GM23338 (cell line): ENCODE measurements at regions not wholly inside any gene's neighbourhood (a gene's known extent, or its start where the extent isn't known, plus 50 kb on each side); places are given as distances from the start of the nearest gene placed in this dataset.

Experiments used
- ATAC-seq: fragments of 200-7000 bp; cut with Tn5 transposase; 3 replicates; pipeline ENCODE4 v1.9.1; 2020
- DNase-seq: peaks from one replicate; pipeline ENCODE4 v3.0.0-alpha.2; 2015; ENCODE audit warnings: low spot score
- H2AFZ ChIP-seq: fragments of 200-600 bp; sonication (generic); 2 replicates; pipeline ENCODE4 v1.8.0; 2016; ENCODE audit warnings: antibody characterized with exemption, mild to moderate bottlenecking, moderate library complexity
- H3F3A ChIP-seq: fragments of 200-600 bp; sonication (generic); replicated peaks from 2 replicates; pipeline ENCODE4 v1.8.0; 2017; ENCODE audit warnings: antibody characterized with exemption, mixed run types, low read depth
- H3K27ac ChIP-seq: fragments of 200-600 bp; sonication (generic); 2 replicates; pipeline ENCODE4 v1.6.1; 2016; ENCODE audit warnings: low read depth
- H3K27me3 ChIP-seq: fragments of 200-600 bp; sonication (generic); 2 replicates; pipeline ENCODE4 v1.8.0; 2016; ENCODE audit warnings: mild to moderate bottlenecking, mixed run types, moderate library complexity; ENCODE audit not compliant: insufficient read depth
- H3K36me3 ChIP-seq: fragments of 200-600 bp; sonication (generic); 2 replicates; pipeline ENCODE4 v1.8.0; 2016; ENCODE audit warnings: mild to moderate bottlenecking; ENCODE audit not compliant: insufficient read depth
- H3K4me1 ChIP-seq: fragments of 200-600 bp; sonication (generic); 2 replicates; pipeline ENCODE4 v1.8.0; 2016; ENCODE audit warnings: mild to moderate bottlenecking, moderate library complexity; ENCODE audit not compliant: insufficient read depth
- H3K4me2 ChIP-seq: fragments of 200-600 bp; sonication (generic); 2 replicates; pipeline ENCODE4 v1.7.1; 2017; ENCODE audit warnings: mixed run types
- H3K4me3 ChIP-seq: fragments of 200-600 bp; sonication (generic); 2 replicates; pipeline ENCODE4 v1.6.1; 2016; ENCODE audit warnings: mixed run types
- H3K79me2 ChIP-seq: fragments of 200-600 bp; sonication (generic); replicated peaks from 2 replicates; pipeline ENCODE4 v1.8.0; 2017; ENCODE audit warnings: mild to moderate bottlenecking; ENCODE audit not compliant: insufficient read depth
- H3K9me2 ChIP-seq: fragments of 200-600 bp; sonication (generic); 2 replicates; pipeline ENCODE4 v1.8.0; 2017; ENCODE audit not compliant: insufficient read depth
- H4K20me1 ChIP-seq: fragments of 200-600 bp; sonication (generic); replicated peaks from 2 replicates; pipeline ENCODE4 v1.8.0; 2017; ENCODE audit warnings: mild to moderate bottlenecking; ENCODE audit not compliant: insufficient read depth
- H3K27ac Mint-ChIP-seq: 2 replicates; pipeline ENCODE4 v1.8.0; 2020; ENCODE audit warnings: inconsistent platforms, mild to moderate bottlenecking, moderate library complexity, mixed read lengths
- H3K27me3 Mint-ChIP-seq: 3 replicates; pipeline ENCODE4 v1.8.0; 2022; ENCODE audit warnings: low read depth, mild to moderate bottlenecking, moderate library complexity, mixed read lengths, inconsistent platforms; ENCODE audit not compliant: insufficient read depth, poor library complexity
- H3K36me3 Mint-ChIP-seq: 3 replicates; pipeline ENCODE4 v1.8.0; 2021; ENCODE audit warnings: low read depth, mild to moderate bottlenecking, inconsistent platforms, moderate library complexity, mixed read lengths
- H3K4me1 Mint-ChIP-seq: 3 replicates; pipeline ENCODE4 v1.8.0; 2020; ENCODE audit warnings: mild to moderate bottlenecking, inconsistent platforms, mixed read lengths
- H3K4me3 Mint-ChIP-seq: 3 replicates; pipeline ENCODE4 v1.8.0; 2021; ENCODE audit warnings: moderate library complexity, mild to moderate bottlenecking, inconsistent platforms, mixed read lengths
- H3K9me3 Mint-ChIP-seq: 3 replicates; pipeline ENCODE4 v1.8.0; 2020; ENCODE audit warnings: moderate library complexity, mild to moderate bottlenecking, inconsistent platforms, mixed read lengths
- CREB1 ChIP-seq: fragments of 250-450 bp; sonication (Bioruptor Pico); IDR thresholded peaks from 2 replicates; pipeline ENCODE4 v1.5.0; 2020; ENCODE audit warnings: low read depth, mild to moderate bottlenecking, moderate library complexity
- ETS1 ChIP-seq: IDR thresholded peaks from 2 replicates; pipeline ENCODE4 v1.6.1; 2016; ENCODE audit warnings: antibody characterized with exemption
- EZH2 ChIP-seq: fragments of 200-600 bp; sonication (generic); IDR thresholded peaks from one replicate; pipeline ENCODE4 v1.8.0; 2017; ENCODE audit warnings: antibody characterized with exemption, mild to moderate bottlenecking, low read depth; ENCODE audit not compliant: unreplicated experiment
- JUNB ChIP-seq: IDR thresholded peaks from one replicate; pipeline ENCODE4 v1.6.1; 2016; ENCODE audit warnings: antibody characterized with exemption; ENCODE audit not compliant: unreplicated experiment
- POLR2AphosphoS5 ChIP-seq: IDR thresholded peaks from 2 replicates; pipeline ENCODE4 v1.6.1; 2016; ENCODE audit warnings: antibody characterized with exemption, low read depth
- STAT1 ChIP-seq: IDR thresholded peaks from one replicate; pipeline ENCODE4 v1.6.1; 2016; ENCODE audit warnings: antibody characterized with exemption; ENCODE audit not compliant: unreplicated experiment
- ZNF114 ChIP-seq: fragments of 250-450 bp; sonication (Bioruptor Pico); IDR thresholded peaks from 2 replicates; pipeline ENCODE4 v1.5.0; 2020; ENCODE audit warnings: mild to moderate bottlenecking, moderate library complexity
- ZNF331 ChIP-seq: fragments of 250-450 bp; sonication (Bioruptor Pico); IDR thresholded peaks from 2 replicates; pipeline ENCODE4 v1.5.0; 2020; ENCODE audit warnings: low read depth, mild to moderate bottlenecking, moderate library complexity
- TF ChIP-seq, protein P1 (sequence below), 2 experiments: fragments of 200-600 bp in 1 of 2; sonication (generic) in 1 of 2; conservative IDR thresholded peaks; 2 replicates each; pipeline versions ENCODE4 v1.5.1 to v1.6.1; 2016 to 2017; ENCODE audit warnings: antibody characterized with exemption in 2 of 2, low read depth in 2 of 2, mild to moderate bottlenecking in 2 of 2, moderate library complexity in 1 of 2
- TF ChIP-seq, protein P2 (sequence below): fragments of 250-450 bp; sonication (Bioruptor Pico); IDR thresholded peaks from 2 replicates; pipeline ENCODE4 v1.5.0; 2020; ENCODE audit warnings: mild to moderate bottlenecking, moderate library complexity

DNA sequence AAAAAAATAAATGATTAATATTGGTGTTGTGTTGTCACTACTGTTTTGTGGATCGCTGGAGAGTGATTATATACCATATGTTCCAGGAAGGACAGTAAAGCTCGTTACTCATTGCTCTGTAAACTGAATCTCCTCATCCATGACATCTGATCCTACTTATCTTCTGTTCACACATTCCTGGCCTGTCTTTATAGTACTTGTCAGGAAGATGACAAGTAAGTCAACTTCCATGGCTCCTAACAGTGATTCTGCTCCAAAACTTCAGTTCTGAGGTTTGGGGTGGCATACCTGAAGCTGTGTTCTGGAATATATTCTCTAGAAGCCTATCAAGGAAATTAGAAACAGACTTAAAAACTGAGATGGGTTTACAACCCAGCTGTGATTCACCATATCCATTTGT, 288.9 kb downstream of the ZBBX start:
- Histone ChIP-seq H3K27ac (no peak overlapping the region), H3K9me2 (no peaks in the 10 kb centered on the region), H3K4me3 (no peak overlapping the region), H3K4me1 (no peaks in the 10 kb centered on the region), H3K36me3 (no peaks in the 10 kb centered on the region), H3K79me2 (no peaks in the 10 kb centered on the region), H3F3A (no peaks in the 10 kb centered on the region), H2AFZ (no peak overlapping the region), H4K20me1 (no peaks in the 10 kb centered on the region), H3K4me2 (no peak overlapping the region), H3K27me3 (no peaks in the 10 kb centered on the region)
- TF ChIP-seq ZNF331 (CRISPR knock-in tag), result no peak
- TF ChIP-seq, protein P1, sequence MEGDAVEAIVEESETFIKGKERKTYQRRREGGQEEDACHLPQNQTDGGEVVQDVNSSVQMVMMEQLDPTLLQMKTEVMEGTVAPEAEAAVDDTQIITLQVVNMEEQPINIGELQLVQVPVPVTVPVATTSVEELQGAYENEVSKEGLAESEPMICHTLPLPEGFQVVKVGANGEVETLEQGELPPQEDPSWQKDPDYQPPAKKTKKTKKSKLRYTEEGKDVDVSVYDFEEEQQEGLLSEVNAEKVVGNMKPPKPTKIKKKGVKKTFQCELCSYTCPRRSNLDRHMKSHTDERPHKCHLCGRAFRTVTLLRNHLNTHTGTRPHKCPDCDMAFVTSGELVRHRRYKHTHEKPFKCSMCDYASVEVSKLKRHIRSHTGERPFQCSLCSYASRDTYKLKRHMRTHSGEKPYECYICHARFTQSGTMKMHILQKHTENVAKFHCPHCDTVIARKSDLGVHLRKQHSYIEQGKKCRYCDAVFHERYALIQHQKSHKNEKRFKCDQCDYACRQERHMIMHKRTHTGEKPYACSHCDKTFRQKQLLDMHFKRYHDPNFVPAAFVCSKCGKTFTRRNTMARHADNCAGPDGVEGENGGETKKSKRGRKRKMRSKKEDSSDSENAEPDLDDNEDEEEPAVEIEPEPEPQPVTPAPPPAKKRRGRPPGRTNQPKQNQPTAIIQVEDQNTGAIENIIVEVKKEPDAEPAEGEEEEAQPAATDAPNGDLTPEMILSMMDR (conservative IDR thresholded peaks at IDR 0.05; ENCODE audit: low read depth in 2 of 2), result no peak
- TF ChIP-seq EZH2, result no peak
- no peak for TF ChIP-seq CREB1 (CRISPR knock-in tag)
- TF ChIP-seq, protein P2, sequence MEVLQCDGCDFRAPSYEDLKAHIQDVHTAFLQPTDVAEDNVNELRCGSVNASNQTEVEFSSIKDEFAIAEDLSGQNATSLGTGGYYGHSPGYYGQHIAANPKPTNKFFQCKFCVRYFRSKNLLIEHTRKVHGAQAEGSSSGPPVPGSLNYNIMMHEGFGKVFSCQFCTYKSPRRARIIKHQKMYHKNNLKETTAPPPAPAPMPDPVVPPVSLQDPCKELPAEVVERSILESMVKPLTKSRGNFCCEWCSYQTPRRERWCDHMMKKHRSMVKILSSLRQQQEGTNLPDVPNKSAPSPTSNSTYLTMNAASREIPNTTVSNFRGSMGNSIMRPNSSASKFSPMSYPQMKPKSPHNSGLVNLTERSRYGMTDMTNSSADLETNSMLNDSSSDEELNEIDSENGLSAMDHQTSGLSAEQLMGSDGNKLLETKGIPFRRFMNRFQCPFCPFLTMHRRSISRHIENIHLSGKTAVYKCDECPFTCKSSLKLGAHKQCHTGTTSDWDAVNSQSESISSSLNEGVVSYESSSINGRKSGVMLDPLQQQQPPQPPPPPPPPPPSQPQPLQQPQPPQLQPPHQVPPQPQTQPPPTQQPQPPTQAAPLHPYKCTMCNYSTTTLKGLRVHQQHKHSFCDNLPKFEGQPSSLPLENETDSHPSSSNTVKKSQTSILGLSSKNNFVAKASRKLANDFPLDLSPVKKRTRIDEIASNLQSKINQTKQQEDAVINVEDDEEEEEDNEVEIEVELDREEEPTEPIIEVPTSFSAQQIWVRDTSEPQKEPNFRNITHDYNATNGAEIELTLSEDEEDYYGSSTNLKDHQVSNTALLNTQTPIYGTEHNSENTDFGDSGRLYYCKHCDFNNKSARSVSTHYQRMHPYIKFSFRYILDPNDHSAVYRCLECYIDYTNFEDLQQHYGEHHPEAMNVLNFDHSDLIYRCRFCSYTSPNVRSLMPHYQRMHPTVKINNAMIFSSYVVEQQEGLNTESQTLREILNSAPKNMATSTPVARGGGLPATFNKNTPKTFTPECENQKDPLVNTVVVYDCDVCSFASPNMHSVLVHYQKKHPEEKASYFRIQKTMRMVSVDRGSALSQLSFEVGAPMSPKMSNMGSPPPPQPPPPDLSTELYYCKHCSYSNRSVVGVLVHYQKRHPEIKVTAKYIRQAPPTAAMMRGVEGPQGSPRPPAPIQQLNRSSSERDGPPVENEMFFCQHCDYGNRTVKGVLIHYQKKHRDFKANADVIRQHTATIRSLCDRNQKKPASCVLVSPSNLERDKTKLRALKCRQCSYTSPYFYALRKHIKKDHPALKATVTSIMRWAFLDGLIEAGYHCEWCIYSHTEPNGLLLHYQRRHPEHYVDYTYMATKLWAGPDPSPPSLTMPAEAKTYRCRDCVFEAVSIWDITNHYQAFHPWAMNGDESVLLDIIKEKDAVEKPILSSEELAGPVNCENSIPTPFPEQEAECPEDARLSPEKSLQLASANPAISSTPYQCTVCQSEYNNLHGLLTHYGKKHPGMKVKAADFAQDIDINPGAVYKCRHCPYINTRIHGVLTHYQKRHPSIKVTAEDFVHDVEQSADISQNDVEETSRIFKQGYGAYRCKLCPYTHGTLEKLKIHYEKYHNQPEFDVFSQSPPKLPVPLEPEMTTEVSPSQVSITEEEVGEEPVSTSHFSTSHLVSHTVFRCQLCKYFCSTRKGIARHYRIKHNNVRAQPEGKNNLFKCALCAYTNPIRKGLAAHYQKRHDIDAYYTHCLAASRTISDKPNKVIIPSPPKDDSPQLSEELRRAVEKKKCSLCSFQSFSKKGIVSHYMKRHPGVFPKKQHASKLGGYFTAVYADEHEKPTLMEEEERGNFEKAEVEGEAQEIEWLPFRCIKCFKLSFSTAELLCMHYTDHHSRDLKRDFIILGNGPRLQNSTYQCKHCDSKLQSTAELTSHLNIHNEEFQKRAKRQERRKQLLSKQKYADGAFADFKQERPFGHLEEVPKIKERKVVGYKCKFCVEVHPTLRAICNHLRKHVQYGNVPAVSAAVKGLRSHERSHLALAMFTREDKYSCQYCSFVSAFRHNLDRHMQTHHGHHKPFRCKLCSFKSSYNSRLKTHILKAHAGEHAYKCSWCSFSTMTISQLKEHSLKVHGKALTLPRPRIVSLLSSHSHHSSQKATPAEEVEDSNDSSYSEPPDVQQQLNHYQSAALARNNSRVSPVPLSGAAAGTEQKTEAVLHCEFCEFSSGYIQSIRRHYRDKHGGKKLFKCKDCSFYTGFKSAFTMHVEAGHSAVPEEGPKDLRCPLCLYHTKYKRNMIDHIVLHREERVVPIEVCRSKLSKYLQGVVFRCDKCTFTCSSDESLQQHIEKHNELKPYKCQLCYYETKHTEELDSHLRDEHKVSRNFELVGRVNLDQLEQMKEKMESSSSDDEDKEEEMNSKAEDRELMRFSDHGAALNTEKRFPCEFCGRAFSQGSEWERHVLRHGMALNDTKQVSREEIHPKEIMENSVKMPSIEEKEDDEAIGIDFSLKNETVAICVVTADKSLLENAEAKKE, result no peak
- no peak for TF ChIP-seq JUNB
- TF ChIP-seq ZNF114 (CRISPR knock-in tag), result no peak
- no peak for TF ChIP-seq STAT1
- TF ChIP-seq POLR2AphosphoS5, result no peak
- no peak for TF ChIP-seq ETS1
- H3K27ac Mint-ChIP-seq, result no peak overlapping the region
- no peaks in the 10 kb centered on the region for H3K36me3 Mint-ChIP-seq
- no peaks in the 10 kb centered on the region for H3K4me1 Mint-ChIP-seq
- DNase-seq (no peak), ATAC-seq (no peak)
- H3K27me3 Mint-ChIP-seq, result no peaks in the 10 kb centered on the region
- H3K4me3 Mint-ChIP-seq, result no peak overlapping the region
- no peaks in the 10 kb centered on the region for H3K9me3 Mint-ChIP-seq
